NT2/D1 (cell line): ENCODE measurements at regions not wholly inside any gene's neighbourhood (a gene's known extent, or its start where the extent isn't known, plus 50 kb on each side); places are given as distances from the start of the nearest gene placed in this dataset.

Experiments
- DNase-seq: peaks from one replicate; pipeline ENCODE4 v3.0.0-alpha.2; 2011; ENCODE audit warnings: low read depth, low spot score
- H3K27me3 ChIP-seq: 2 replicates; pipeline ENCODE4 v1.6.0; 2011; ENCODE audit warnings: mild to moderate bottlenecking; ENCODE audit not compliant: insufficient read length, insufficient read depth
- H3K36me3 ChIP-seq: 2 replicates; pipeline ENCODE4 v1.6.1; 2011; ENCODE audit warnings: mild to moderate bottlenecking, low read length, mixed read lengths; ENCODE audit not compliant: insufficient read depth, insufficient read length
- H3K4me1 ChIP-seq: 2 replicates; pipeline ENCODE4 v1.5.1; 2011; ENCODE audit not compliant: insufficient read depth, insufficient read length
- H3K4me3 ChIP-seq: 2 replicates; pipeline ENCODE4 v1.5.1; 2011; ENCODE audit warnings: low read depth; ENCODE audit not compliant: insufficient read length
- H3K9ac ChIP-seq: 2 replicates; pipeline ENCODE4 v1.6.0; 2011; ENCODE audit warnings: low read depth; ENCODE audit not compliant: insufficient read length
- H3K9me3 ChIP-seq: 2 replicates; pipeline ENCODE4 v1.5.1; 2011; ENCODE audit warnings: mild to moderate bottlenecking, low read length; ENCODE audit not compliant: insufficient read depth
- SUZ12 ChIP-seq: IDR thresholded peaks from 2 replicates; pipeline ENCODE4 v1.6.1; 2011; ENCODE audit not compliant: insufficient read length, insufficient read depth; ENCODE audit errors: extremely low read depth
- YY1 ChIP-seq: IDR thresholded peaks from 2 replicates; pipeline ENCODE4 v1.6.1; 2011; ENCODE audit not compliant: insufficient read length, insufficient read depth
- ZNF274 ChIP-seq: IDR thresholded peaks from 2 replicates; pipeline ENCODE4 v1.6.1; 2011; ENCODE audit warnings: mild to moderate bottlenecking, low read depth, low read length

GRCh38 chr18:47727409-47727808 lies 203.1 kb downstream of the SMAD2 start:
- H3K9me3 ChIP-seq: no peaks in the 10 kb centered on the region
- no peak overlapping the region for H3K4me3 ChIP-seq
- H3K27me3 ChIP-seq: no peaks in the 10 kb centered on the region
- no peak for DNase-seq
- no peak overlapping the region for H3K9ac ChIP-seq
- TF ChIP-seq ZNF274 (no peak), SUZ12 (no peak), YY1 (no peak)
- H3K4me1 ChIP-seq: no peaks in the 10 kb centered on the region
- H3K36me3 ChIP-seq: no peaks in the 10 kb centered on the region

GRCh38 chr18:47726550-47726949 lies 203.9 kb downstream of the SMAD2 start:
- DNase-seq: no peak
- TF ChIP-seq YY1: no peak
- H3K9ac ChIP-seq: no peak overlapping the region
- H3K27me3 ChIP-seq: no peaks in the 10 kb centered on the region
- no peaks in the 10 kb centered on the region for H3K9me3 ChIP-seq
- no peak overlapping the region for H3K4me3 ChIP-seq
- no peaks in the 10 kb centered on the region for H3K36me3 ChIP-seq
- H3K4me1 ChIP-seq: no peaks in the 10 kb centered on the region

- Histone ChIP-seq H3K27me3 (no peaks in the 10 kb centered on the region), H3K4me1 (no peaks in the 10 kb centered on the region), H3K4me3 (no peak overlapping the region)
Measured at GRCh38 chr18:47725656-47726055, 204.8 kb downstream of the SMAD2 start.

GRCh38 chr18:47724186-47724975 lies 206.1 kb downstream of the SMAD2 start:
- TF ChIP-seq ZNF274: no peak
- TF ChIP-seq YY1: no peak
- no peak for TF ChIP-seq SUZ12
- Histone ChIP-seq H3K9ac (no peak overlapping the region), H3K9me3 (no peaks in the 10 kb centered on the region), H3K4me3 (no peak overlapping the region), H3K27me3 (no peaks in the 10 kb centered on the region), H3K4me1 (no peaks in the 10 kb centered on the region), H3K36me3 (no peaks in the 10 kb centered on the region)
- no peak for DNase-seq

More at GRCh38 chr18:47725656-47726055, 204.8 kb downstream of the SMAD2 start:
- no peak for TF ChIP-seq YY1
- no peak for TF ChIP-seq SUZ12
- TF ChIP-seq ZNF274: no peak
- H3K9me3 ChIP-seq: no peaks in the 10 kb centered on the region
- no peak for DNase-seq
- H3K9ac ChIP-seq: no peak overlapping the region
- H3K36me3 ChIP-seq: no peaks in the 10 kb centered on the region

- Histone ChIP-seq H3K27me3 (no peaks in the 10 kb centered on the region), H3K9ac (no peak overlapping the region), H3K9me3 (no peaks in the 10 kb centered on the region), H3K36me3 (no peaks in the 10 kb centered on the region), H3K4me3 (no peak overlapping the region), H3K4me1 (no peaks in the 10 kb centered on the region)
- no peak for DNase-seq
- TF ChIP-seq YY1: no peak
- no peak for TF ChIP-seq SUZ12
- TF ChIP-seq ZNF274: no peak
Measured at GRCh38 chr18:47721876-47722275, 208.6 kb downstream of the SMAD2 start.

- Histone ChIP-seq H3K4me3 (no peak overlapping the region), H3K9me3 (no peaks in the 10 kb centered on the region), H3K4me1 (no peaks in the 10 kb centered on the region), H3K9ac (no peak overlapping the region), H3K27me3 (no peaks in the 10 kb centered on the region), H3K36me3 (no peaks in the 10 kb centered on the region)
- no peak for TF ChIP-seq ZNF274
- no peak for TF ChIP-seq YY1
- no peak for TF ChIP-seq SUZ12
- no peak for DNase-seq
Measured at GRCh38 chr18:47720741-47721140, 209.7 kb downstream of the SMAD2 start.

GRCh38 chr18:47719096-47719780 lies 211.2 kb downstream of the SMAD2 start:
- no peak for DNase-seq
- no peak for TF ChIP-seq ZNF274
- TF ChIP-seq YY1: no peak
- TF ChIP-seq SUZ12: no peak
- H3K4me1 ChIP-seq: no peaks in the 10 kb centered on the region
- H3K36me3 ChIP-seq: no peaks in the 10 kb centered on the region
- H3K27me3 ChIP-seq: no peaks in the 10 kb centered on the region
- H3K4me3 ChIP-seq: no peak overlapping the region
- H3K9me3 ChIP-seq: no peaks in the 10 kb centered on the region
- no peak overlapping the region for H3K9ac ChIP-seq
